ENCODE measurements at regions not wholly inside any gene's neighbourhood (a gene's known extent, or its start where the extent isn't known, plus 50 kb on each side); places are given as distances from the start of the nearest gene placed in this dataset.
"Not testable (repeated sequence)": the region's sequence is repeated elsewhere in the genome, so short reads cannot be mapped to it uniquely, and the experiment has no call there.

DNA sequence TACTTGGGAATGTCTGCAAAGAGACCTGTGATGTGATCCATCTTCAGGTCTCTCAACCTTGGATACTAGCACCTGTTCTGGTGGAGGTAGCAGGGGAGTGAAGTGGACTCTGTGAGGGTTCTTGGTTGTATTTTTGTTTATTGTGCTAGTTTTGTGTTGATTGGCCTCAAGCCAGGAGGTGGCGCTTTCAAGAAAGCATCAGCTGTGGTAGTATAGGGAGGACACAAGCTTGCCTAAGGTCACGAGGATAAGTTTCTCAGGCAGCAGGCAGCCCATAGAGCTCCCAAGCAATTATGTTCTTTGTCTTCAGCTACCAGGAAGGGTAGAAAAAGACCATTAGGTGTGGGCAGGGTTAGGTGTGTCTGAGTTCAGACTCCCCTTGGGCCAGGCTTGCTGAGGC, 289.9 kb upstream of the TGIF2LX start:
- TF ChIP-seq ZNF341 (tag by site-specific recombination; IDR thresholded peaks at IDR 0.05; ENCODE audit: low read depth); ZNF175 (tag by site-specific recombination; IDR thresholded peaks at IDR 0.05); ZNF654 (tag by site-specific recombination; IDR thresholded peaks at IDR 0.05; ENCODE audit: low read depth); ZNF10 (tag by site-specific recombination; IDR thresholded peaks at IDR 0.05); FEZF1 (tag by site-specific recombination; IDR thresholded peaks at IDR 0.05); REST (tag by site-specific recombination; IDR thresholded peaks at IDR 0.05): not testable (repeated sequence)
- TF ChIP-seq, protein P1, sequence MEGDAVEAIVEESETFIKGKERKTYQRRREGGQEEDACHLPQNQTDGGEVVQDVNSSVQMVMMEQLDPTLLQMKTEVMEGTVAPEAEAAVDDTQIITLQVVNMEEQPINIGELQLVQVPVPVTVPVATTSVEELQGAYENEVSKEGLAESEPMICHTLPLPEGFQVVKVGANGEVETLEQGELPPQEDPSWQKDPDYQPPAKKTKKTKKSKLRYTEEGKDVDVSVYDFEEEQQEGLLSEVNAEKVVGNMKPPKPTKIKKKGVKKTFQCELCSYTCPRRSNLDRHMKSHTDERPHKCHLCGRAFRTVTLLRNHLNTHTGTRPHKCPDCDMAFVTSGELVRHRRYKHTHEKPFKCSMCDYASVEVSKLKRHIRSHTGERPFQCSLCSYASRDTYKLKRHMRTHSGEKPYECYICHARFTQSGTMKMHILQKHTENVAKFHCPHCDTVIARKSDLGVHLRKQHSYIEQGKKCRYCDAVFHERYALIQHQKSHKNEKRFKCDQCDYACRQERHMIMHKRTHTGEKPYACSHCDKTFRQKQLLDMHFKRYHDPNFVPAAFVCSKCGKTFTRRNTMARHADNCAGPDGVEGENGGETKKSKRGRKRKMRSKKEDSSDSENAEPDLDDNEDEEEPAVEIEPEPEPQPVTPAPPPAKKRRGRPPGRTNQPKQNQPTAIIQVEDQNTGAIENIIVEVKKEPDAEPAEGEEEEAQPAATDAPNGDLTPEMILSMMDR (tag by site-specific recombination; IDR thresholded peaks at IDR 0.05): not testable (repeated sequence)

Data from HEK293 (cell line).